Glomerular visceral epithelial cell (primary cell): ENCODE measurements at regions not wholly inside any gene's neighbourhood (a gene's known extent, or its start where the extent isn't known, plus 50 kb on each side); places are given as distances from the start of the nearest gene placed in this dataset.

Experiments used
- DNase-seq: peaks from one replicate; pipeline ENCODE4 v3.0.0-alpha.2; 2016; ENCODE audit errors: extremely low spot score

DNA sequence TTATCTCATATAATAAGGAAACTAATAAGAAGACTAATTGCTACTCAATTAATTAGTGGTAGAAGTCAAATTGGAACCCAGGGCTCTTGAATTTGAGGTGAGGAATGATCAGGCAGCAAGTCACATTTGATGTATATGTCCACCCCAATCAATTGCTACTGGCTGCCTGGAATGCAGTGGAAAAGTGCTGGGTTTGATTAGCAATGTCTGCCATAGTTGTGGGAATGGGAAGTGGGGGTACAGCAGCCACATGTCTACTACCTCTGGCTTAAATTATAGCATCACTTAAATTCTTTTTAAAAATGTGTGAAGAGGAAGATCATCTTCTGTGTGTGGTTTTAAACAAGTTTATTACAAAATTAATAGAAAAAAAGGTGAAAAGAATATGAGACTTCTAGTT lies 50.8 kb upstream of the NAV2 start:
- no peak for DNase-seq

DNA sequence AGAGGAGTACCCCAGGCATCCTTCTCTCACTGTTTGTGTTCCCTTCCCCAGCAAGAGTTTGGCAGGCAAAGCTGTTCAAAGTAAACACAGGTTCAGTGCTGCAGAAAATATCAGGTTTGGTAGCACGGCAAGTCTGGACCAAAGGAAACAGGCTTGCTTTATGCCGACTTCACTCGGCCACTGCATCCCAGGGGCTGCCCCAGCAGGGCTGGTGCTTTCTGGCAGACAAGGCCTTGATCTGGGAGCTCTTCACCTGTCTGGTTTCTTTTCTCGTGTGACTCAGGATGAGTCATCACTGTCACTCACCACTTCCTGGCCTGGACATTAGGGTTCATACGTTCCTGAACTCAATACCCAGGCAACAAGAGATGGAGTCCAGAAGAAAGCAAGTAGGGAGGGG lies 52.6 kb upstream of the NAV2 start:
- DNase-seq = peak; percentile 90

DNA sequence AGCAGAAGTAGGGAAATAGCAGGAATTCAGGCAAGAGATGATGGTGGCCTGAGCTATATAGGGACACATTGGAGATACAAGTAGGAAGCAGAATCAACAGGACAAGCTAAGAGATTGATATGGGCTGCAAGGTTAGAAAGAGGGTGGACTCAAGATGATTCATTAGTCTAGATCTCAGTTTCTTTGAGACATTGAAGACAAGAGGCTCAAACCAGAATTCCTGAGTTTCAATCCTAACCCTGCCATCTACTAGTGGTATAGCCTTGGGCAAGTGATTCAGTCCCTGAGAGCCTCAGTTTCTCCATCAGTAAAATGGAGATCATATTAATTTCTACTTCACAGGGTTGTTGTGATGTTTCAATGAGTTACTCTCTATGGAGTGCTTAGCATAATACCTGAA lies 53.1 kb upstream of the NAV2 start:
- no peak for DNase-seq

DNA sequence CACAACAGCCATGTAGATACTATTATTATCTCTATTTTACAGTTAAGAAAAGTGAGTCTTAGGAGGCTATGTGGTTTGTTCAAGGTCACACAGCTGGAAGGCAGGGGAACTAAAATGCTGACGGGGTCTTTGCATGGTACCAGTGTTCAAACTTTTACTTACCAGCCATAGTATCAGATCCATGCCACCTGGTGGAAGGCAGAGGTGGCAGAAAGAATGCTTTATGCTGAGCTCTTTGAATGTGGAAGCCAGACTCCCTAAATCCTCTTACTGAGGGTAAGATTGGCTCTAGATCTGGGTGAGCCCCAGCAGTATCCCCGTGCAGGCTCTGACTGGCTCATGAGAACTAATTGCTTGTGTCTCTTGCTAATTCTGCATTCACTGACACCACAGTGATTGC lies 54.3 kb upstream of the NAV2 start:
- DNase-seq = no peak

DNA sequence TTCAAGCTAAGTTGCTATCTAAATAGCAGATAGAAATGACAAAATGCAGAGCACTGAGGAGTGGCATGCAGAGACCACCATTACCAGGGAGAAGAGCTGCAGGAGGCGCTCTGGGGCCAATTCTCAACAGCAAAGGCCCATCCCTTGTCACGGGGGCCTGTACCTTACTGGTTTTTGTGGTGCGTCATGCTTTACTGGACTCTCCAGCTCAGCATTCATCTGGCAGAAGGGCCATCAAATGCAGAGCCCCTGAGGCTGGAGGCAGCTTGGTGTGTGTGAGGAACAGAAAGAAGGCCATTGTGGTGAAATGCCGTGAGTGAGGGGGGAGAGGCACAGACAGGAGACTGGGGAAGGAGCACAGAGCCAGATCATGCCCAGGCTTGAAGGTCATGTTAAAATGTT lies 56.5 kb upstream of the NAV2 start:
- DNase-seq = no peak

DNA sequence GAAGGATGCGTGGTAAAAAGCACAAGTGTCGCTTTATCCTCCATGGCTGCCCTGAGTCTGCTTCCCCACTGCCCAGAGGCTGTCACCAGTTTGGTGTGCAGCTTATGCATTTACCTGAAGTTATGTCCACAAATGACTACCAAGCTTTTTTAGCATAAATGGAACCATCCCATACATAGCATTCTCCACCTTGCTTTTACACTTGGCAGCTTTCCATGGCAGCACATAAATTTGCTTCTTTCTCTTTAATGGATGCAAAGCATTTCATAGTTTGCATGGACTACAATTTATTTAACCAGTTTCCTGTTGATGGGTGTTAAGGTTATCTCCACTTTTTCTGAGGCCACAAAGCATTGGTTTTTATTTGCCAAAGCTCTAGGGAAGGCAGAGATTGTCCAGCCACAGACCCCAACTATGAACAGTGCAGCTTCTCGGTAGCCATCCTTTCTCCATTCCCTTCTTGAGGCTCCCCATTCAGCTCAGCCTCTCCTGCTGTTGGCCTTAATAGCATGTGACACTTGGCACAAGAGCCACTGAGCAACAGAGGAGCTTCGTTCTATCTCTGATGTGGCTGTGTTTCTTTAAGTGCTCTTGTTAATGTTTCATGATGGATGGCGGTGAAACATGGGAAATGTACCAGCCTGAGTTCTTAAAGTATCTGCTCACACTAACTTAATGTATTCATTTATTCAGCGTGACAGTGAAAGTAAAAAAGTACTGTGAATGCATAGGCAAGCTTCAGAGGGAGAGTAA lies 59.8 kb upstream of the NAV2 start:
- no peak for DNase-seq

DNA sequence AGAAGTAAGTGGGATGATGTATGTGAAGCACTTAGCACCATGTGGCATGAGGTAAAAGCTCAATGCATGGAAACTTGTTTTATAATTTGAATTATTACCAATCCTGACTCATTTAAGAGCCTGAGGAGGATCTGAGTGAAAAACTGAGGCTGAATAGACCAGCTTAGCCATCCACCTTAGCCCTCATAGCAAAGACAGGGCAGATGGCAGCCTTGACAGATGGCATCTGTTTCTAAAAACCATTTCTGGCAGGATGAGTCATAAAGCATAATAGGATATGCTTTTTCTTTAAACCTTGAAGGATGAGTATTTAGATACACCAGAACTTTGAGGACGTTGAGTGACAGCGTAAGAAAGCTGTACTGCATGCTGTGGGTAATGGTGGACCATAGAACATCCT lies 61.0 kb upstream of the NAV2 start:
- no peak for DNase-seq

DNA sequence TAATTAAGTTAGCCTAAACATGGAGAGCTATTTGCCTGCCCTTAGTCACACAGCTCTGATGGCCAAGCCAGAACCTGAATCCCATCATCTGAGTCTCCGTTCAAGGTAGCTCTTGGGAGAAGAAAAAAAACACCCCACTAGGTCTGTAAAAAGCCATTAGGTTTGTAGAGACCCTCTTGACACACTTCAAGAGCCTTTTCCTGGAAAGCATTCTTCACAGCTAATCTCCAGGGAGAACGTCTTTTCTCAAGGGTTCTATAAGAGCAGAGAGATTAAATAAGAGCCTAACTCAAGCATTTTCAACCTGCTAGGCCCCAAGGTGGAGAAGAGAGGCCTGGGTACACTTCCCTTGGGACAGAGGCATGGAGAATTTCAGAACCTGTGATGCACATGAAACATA lies 61.6 kb upstream of the NAV2 start:
- DNase-seq = no peak

DNA sequence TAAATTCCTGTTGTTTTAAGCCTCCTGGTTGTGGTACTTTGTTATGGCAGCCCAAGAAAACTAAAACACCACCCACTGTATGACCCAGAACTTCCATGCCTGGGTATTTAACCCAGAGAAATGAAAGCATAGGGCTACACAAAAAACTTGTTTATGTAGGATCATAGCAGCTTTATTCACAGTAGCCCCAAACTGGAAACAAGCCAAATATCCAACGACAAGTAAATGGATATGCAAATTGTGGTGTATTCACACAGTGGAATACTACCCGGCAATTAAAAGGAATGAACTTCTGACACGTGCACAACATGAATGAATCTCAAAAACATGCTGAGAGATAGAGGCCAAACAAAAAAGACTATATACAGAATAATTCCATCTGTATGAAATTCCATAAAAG lies 62.2 kb upstream of the NAV2 start:
- DNase-seq = no peak

DNA sequence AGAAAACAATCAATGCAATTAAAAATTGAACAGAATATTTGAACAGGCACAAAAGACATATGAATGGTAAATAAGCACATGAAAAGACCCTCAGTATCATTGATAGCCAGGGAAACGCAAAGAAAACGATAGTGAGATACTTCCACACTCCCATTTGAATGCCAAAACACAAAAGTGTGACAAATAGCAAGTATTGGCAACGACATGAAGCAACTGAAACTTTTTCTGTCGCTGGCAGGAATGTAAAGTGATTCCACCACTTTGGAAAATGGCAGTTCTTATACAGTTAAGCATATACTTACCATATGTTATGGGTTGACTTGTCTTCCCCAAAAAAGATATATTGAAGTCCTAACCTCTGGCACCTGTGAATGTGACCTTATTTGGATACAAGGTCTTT lies 62.9 kb upstream of the NAV2 start:
- no peak for DNase-seq

DNA sequence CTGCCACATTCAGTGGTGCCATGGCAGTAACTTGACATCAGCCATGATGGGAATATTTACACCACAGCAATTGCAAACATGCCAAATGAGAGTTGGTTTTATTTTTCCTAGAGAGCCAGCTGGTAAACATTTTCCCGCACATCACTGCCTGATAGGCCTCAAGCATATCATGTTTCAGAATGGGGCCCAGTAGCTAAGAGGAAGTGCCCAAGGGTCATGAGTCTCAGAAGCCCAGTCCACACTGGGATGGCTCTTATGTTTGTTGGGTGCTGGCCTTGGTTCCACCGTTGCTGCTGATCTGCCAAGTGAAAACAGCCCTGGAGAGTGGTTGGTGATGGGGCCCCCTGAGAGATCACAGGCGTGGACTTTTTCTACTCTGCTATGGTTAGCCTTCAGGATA lies 64.3 kb upstream of the NAV2 start:
- DNase-seq = no peak

DNA sequence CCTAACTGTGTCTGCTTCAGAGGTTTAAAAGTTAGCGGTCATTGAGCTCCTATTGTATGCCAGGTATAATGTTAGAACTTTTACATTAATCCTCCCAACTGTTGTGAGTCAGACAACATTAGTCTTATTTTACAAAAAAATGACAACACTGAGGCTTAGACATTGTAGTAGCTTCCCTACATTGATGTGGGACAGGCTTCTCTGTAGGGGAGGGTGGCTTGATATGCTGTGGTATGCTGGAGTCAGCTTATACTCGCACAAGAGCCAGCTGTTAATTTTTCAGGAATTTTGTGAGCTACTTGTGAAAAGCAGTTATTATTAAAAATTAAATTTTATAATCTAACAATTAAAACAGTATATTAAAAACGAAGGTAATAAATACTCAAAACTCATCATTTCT lies 64.8 kb upstream of the NAV2 start:
- DNase-seq = no peak

DNA sequence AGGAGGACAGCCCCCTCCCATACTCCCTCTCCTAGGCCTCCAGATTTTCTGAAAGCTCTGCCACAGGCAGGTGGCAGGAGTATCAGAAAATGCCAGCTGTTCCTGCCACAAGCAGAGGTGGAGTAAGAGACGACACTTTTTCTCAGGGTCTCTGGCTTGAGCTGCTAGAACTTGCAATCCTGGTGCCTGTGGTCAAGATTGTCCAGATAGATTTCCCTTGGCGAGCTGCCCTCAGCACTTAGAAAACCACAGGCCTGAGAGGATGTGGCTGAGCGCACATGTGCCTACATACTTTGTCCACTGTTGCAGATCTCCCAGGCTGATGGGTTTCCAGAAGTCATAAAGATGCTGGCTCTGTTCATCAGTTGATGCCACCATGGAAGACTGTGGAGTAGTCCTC lies 65.7 kb upstream of the NAV2 start:
- peak; percentile 96 for DNase-seq

DNA sequence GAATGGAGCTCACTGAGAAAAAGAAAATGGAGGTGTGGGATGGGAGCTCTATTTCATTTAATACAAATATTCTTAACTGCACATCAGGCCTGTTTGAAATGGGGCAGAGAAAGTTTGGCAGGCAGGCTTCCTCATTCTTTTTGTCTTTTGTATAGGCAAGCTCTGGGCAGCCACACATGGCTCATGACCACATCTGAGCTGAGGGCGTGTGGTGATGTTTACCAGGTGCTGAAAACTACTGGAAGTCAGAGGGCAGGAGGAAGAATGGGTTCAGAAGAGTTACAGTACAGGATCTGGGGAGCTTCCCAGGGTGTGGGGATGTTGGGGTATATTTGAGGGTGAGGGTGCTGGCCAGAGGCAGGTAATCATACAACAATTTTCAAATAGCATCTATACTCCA lies 66.3 kb upstream of the NAV2 start:
- DNase-seq = no peak

DNA sequence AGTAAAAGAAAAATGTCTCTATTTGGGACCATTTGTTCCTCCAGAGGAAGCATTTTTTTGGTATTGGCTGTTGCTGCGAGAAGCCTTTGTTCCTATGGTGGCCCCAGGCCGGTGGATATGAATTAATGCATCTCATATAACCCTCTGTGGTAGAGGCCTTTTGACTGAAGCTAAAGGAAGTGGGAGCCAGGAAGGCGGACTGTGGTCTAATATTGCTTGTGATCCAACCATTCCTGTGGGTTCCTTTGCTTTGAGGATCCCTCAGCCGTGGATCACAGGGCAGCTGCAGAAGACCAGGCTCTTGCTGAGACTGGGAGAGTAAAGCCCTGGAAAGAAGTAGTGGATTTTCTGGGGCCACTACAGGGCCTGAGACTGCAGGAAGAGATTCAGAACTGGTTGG lies 68.3 kb upstream of the NAV2 start:
- DNase-seq = peak; percentile 31

DNA sequence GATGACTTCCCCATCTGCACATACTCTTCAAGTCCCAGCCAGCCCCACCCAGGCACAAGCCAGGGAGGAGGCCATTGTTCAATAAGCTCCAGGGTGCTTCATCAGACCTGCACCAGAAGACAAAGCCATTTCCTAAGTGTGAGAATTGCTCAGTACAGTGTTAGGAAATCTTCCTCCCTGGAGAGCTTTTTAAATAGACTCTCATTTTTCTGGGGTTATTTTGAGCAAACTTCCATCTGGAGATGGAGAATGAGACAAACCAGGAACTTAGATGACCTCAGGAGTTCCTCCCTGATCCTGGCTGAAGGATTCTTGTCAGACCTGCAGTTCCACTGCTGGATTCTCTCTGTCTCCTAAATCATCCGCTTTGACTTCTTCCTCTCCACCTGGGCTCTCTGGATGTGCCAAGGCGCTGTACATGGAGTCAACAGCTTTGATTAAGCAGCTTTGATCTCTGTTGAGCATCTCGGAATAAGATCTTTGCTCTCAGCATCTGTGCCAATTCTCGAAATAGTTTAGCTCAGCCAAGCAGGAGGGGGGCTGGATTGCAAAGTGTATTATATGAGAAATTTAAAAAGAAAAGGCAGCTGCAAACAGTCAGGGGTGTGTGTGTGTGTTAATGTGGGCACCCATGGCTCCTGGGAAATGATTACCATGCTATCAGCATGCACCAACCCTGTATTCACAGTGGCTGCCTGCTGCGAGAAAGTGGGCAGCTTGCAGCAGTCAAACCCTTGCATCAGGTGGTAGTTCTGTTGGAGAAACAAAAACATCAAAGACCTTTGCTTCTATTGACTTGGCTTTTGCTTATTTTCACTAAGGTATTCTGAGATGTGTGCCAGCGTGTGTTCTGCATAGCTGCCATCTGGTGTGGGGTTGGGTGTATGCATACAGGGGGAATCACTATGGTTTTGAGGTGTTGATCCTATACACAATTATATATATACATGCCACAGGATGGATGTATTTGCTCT lies 70.2 kb upstream of the NAV2 start:
- no peak for DNase-seq

DNA sequence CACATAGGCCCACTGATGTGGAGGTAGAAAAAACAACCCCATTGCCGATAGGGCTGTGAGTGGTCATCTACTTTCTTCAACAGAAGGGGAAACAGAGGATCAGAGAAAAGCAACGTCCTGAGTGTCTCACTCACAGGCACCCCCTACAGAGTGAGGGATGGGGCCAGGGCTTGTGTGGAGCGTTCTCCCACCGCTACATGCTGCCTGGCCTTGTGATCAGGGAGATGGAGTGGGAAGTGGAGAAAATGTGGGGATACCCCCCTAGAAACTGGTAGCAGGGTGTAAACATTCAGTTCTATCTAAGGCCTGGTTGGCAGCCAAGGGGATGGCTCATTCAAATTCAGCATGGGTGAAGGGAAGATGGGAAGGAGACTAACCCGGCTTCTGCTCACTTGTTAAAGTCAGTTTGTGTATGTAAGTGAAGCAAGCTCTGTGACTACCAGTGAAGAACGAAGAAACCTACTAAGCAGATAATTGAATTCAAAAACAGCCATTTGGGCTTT lies 73.0 kb upstream of the NAV2 start:
- DNase-seq = no peak

DNA sequence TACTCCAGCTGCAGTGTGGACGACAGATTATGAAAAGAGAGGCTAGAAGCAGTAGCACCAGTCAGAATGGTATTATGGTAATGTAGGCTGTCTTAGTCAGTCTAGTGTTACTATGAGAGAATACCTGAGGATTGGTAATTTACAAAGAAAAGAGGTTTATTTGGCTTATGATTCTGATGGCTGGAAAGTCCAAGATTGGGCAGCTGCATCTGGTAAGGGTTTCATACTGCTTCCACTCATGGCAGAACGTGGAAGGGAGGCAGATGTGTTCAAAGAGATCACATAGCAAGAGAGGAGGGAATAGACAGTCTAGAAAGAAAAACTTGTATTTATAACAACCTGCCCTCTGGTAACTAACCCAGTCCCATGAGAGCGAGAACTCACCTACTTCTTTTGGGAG lies 77.3 kb upstream of the NAV2 start:
- DNase-seq = no peak

DNA sequence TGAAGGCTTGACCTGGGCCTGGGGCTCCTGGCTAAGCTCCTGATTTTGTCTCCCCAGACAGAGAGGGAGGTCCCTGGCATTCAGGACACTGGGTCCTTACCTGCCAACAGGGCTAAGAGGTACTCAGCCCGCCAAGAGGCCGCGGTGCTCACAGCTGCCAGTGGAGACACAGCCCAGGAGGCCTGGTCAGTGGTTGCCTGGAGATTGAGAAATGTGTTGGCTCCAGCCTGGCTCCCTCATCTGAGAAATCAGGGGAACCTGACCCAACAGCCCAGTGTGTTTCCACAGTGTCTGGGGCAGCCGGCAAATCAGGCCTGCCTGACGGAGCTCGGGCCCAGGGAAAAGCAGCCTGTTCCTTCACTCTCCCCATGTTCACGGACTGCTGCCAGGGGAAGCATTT lies 79.4 kb upstream of the NAV2 start:
- DNase-seq = no peak

DNA sequence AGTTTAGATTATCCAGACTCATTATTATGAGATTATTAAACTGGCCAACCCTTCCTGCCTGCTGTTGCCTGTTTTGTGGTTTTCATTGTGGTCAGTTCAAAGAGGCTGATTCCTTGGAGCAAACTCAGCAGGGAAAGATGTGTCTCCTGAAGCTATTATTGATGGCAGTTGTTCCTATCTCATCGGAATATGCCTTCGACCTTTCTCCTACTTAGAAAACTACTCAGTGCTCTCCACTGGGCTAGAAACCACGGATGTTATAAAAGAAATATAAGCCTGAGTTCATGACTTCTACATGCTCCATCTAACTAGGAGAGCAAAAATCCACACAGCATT lies 80.2 kb upstream of the NAV2 start:
- peak; percentile 29 for DNase-seq

DNA sequence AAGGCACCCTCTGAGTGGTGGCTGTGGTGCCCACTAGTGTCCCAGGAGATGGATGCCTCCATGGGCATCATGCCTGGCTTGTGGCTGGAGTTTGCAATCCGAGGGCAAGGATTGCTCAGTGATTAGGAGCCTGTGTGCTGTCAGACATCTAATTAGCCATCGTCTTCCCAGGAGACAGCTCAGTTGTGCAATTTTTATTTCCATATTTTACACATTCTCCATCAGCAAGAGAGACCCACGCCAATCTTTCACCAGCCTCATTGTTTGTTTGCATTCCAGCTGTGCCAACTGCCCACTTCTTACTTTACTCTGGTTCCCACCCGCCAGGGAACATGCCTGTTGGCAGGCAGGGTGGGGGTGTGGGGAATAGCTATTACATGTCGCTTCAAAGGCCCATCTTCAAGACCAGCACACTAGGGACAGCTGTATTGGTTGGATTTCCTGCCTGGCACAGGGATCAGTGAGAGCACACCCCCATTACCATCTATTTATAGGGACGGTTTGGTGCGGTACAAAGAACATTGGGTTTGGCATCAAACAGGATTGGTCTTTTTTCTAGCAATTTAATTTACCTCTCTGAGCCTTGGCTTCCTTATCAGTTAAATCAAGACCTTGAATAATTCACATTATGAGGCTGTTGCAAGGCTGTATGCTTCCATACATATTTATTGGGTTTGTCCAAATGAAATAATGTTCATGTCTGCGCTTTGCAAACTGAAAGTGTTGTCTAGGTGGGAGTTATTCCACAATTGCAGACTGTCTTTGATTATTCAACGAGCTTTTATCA lies 80.7 kb upstream of the NAV2 start:
- DNase-seq = peak; percentile 11

DNA sequence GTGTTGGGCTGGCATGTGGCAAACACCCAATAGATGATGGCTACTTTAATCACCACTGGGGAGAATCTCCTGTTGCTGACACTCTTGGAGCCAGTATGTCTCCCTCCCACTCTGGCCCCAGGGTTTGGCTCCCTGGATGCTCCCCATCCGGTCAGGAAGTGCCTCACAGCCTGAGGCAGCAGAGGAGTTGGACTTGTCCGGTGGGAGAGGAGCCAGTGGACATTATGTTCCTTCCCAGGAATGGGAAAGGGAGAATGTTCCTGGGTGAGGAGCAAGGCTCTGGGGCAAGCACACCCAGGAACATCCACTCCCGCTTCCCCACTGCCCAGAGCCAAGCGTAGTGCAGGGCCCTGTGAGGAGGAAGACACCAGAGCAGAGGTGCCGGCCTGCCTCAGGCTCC lies 84.6 kb upstream of the NAV2 start:
- no peak for DNase-seq
